ENCODE measurements at regions not wholly inside any gene's neighbourhood (a gene's known extent, or its start where the extent isn't known, plus 50 kb on each side); places are given as distances from the start of the nearest gene placed in this dataset.

GRCh38 chr7:47722126-47722525, 140.2 kb upstream of the TNS3 start:
- no peak for TF ChIP-seq ZNF274 (IDR thresholded peaks at IDR 0.05; ENCODE audit: low read depth, low read length)
- TF ChIP-seq SUZ12 (IDR thresholded peaks at IDR 0.05; ENCODE audit: extremely low read depth, insufficient read depth, insufficient read length) = no peak
- TF ChIP-seq YY1 (IDR thresholded peaks at IDR 0.05; ENCODE audit: insufficient read depth, insufficient read length) = no peak
